ENCODE measurements at regions not wholly inside any gene's neighbourhood (a gene's known extent, or its start where the extent isn't known, plus 50 kb on each side); places are given as distances from the start of the nearest gene placed in this dataset.

DNA sequence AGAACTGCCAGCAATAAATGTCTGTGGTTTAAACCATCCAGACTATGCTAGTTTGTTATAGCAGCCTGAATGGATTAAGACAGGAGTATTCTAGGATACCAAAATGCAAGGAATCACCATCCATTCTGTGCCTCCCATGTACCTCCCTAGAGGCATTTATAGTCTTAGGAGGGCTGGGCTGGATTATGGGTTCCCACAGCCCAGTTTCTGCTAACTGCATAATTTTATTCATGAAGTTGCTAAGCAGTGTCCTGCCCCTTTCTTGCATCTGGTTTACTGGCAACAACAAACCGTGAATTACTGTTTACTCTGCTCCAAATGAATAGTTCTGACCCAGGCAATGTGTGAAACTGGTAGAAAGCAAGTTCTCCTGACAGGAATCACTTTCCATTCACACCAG lies 67.1 kb upstream of the PRKX start:
- TF ChIP-seq SUZ12 (IDR thresholded peaks at IDR 0.05; ENCODE audit: extremely low read depth, insufficient read depth, insufficient read length): no peak
- no peak for TF ChIP-seq YY1 (IDR thresholded peaks at IDR 0.05; ENCODE audit: insufficient read depth, insufficient read length)
- no peak for TF ChIP-seq ZNF274 (IDR thresholded peaks at IDR 0.05; ENCODE audit: low read depth, low read length)

Measured in NT2/D1 (cell line).